GM18508 (cell line): ENCODE measurements at regions not wholly inside any gene's neighbourhood (a gene's known extent, or its start where the extent isn't known, plus 50 kb on each side); places are given as distances from the start of the nearest gene placed in this dataset.
"Not testable (repeated sequence)": the region's sequence is repeated elsewhere in the genome, so short reads cannot be mapped to it uniquely, and the experiment has no call there.

ENCODE experiments used
- ATAC-seq: cut with Tn5 transposase; IDR thresholded peaks from one replicate; pipeline ENCODE4 v1.9.1; 2021; ENCODE audit warnings: moderate number of reproducible peaks; ENCODE audit not compliant: insufficient read depth, unreplicated experiment

GRCh38 chr7:13717031-13717430 is 272.4 kb downstream of the ETV1 start:
- ATAC-seq: no peak

GRCh38 chr7:13724191-13724976 is 265.1 kb downstream of the ETV1 start:
- ATAC-seq: no peak

GRCh38 chr7:13724977-13725566 is 264.4 kb downstream of the ETV1 start:
- ATAC-seq: no peak

- no peak for ATAC-seq
Observed at GRCh38 chr7:13725591-13725990, 263.9 kb downstream of the ETV1 start.

- no peak for ATAC-seq
Observed at GRCh38 chr7:13727279-13727678, 262.2 kb downstream of the ETV1 start.

GRCh38 chr7:13727751-13728150 is 261.7 kb downstream of the ETV1 start:
- no peak for ATAC-seq

- ATAC-seq: not testable (repeated sequence)
Observed at GRCh38 chr7:13728430-13728829, 261.0 kb downstream of the ETV1 start.

- ATAC-seq: no peak
Observed at GRCh38 chr7:13731643-13732042, 257.8 kb downstream of the ETV1 start.

GRCh38 chr7:13737563-13737962 is 251.9 kb downstream of the ETV1 start:
- ATAC-seq: no peak

GRCh38 chr7:13742126-13742525 is 247.3 kb downstream of the ETV1 start:
- no peak for ATAC-seq

- no peak for ATAC-seq
Observed at GRCh38 chr7:13742811-13743210, 246.7 kb downstream of the ETV1 start.

GRCh38 chr7:13743226-13743625 is 246.2 kb downstream of the ETV1 start:
- ATAC-seq: no peak

- no peak for ATAC-seq
Observed at GRCh38 chr7:13745530-13745929, 243.9 kb downstream of the ETV1 start.

- ATAC-seq: no peak
Observed at GRCh38 chr7:13748998-13749397, 240.5 kb downstream of the ETV1 start.

- ATAC-seq: no peak
Observed at GRCh38 chr7:13749636-13750035, 239.8 kb downstream of the ETV1 start.

- no peak for ATAC-seq
Observed at GRCh38 chr7:13751766-13752165, 237.7 kb downstream of the ETV1 start.

- no peak for ATAC-seq
Observed at GRCh38 chr7:13757841-13758240, 231.6 kb downstream of the ETV1 start.

- not testable (repeated sequence) for ATAC-seq
Observed at GRCh38 chr7:13765853-13766252, 223.6 kb downstream of the ETV1 start.

GRCh38 chr7:13770305-13770704 is 219.2 kb downstream of the ETV1 start:
- no peak for ATAC-seq

GRCh38 chr7:13774976-13775375 is 214.5 kb downstream of the ETV1 start:
- no peak for ATAC-seq

GRCh38 chr7:13777242-13777641 is 212.2 kb downstream of the ETV1 start:
- no peak for ATAC-seq

GRCh38 chr7:13778967-13779366 is 210.5 kb downstream of the ETV1 start:
- ATAC-seq: no peak
